OCI-LY3 (cell line): ENCODE measurements at regions not wholly inside any gene's neighbourhood (a gene's known extent, or its start where the extent isn't known, plus 50 kb on each side); places are given as distances from the start of the nearest gene placed in this dataset.

Source experiments
- H2AFZ ChIP-seq: fragments of 200-600, 300-600 bp; shearing (Covaris generic); 2 replicates; pipeline ENCODE4 v1.6.0; 2014; ENCODE audit warnings: antibody characterized with exemption, low read depth, low read length
- H3K27ac ChIP-seq: fragments of 200-600, 300-600 bp; sonication (generic); 2 replicates; pipeline ENCODE4 v1.5.1; 2014; ENCODE audit warnings: mild to moderate bottlenecking, low read length, moderate library complexity, mixed read lengths
- H3K27me3 ChIP-seq: fragments of 200-600, 300-600 bp; sonication (generic); 2 replicates; pipeline ENCODE4 v1.6.1; 2014; ENCODE audit warnings: low read depth, low read length, mixed read lengths
- H3K36me3 ChIP-seq: fragments of 200-600, 300-600 bp; sonication (generic); replicated peaks from 2 replicates; pipeline ENCODE3; 2014; ENCODE audit warnings: low read depth, low read length, mixed read lengths
- H3K4me1 ChIP-seq: fragments of 300-600, 200-600 bp; sonication (generic); 2 replicates; pipeline ENCODE4 v1.6.1; 2014; ENCODE audit warnings: low read length, mixed read lengths
- H3K4me2 ChIP-seq: fragments of 200-600, 300-600 bp; sonication (generic); 2 replicates; pipeline ENCODE4 v1.6.1; 2014; ENCODE audit warnings: low read length, mixed read lengths
- H3K4me3 ChIP-seq: fragments of 300-600, 200-600 bp; sonication (generic); 2 replicates; pipeline ENCODE4 v1.5.1; 2014; ENCODE audit warnings: antibody characterized with exemption, mild to moderate bottlenecking, low read length, moderate library complexity
- H3K79me2 ChIP-seq: fragments of 300-600, 200-600 bp; shearing (Covaris generic); 2 replicates; pipeline ENCODE4 v1.6.1; 2014; ENCODE audit warnings: mild to moderate bottlenecking, low read length, mixed read lengths
- H3K9ac ChIP-seq: fragments of 300-600, 200-600 bp; shearing (Covaris generic); 2 replicates; pipeline ENCODE4 v1.6.0; 2014; ENCODE audit warnings: mild to moderate bottlenecking, low read length, moderate library complexity
- H3K9me3 ChIP-seq: fragments of 200-600, 300-600 bp; shearing (Covaris generic); 2 replicates; pipeline ENCODE4 v1.6.1; 2014; ENCODE audit warnings: low read length, mixed read lengths; ENCODE audit not compliant: insufficient read depth
- H4K20me1 ChIP-seq: fragments of 200-600, 300-600 bp; sonication (generic); 2 replicates; pipeline ENCODE4 v1.6.1; 2016; ENCODE audit warnings: low read length, mixed read lengths; ENCODE audit not compliant: insufficient read depth
- EZH2phosphoT487 ChIP-seq: fragments of 200-600 bp; shearing (Covaris generic); IDR thresholded peaks from 2 replicates; pipeline ENCODE4 v1.6.1; 2018; ENCODE audit warnings: antibody characterized with exemption, mixed run types, low read depth
- TF ChIP-seq, protein P1 (sequence below): fragments of 200-600, 300-600 bp; sonication (generic); IDR thresholded peaks from 2 replicates; pipeline ENCODE4 v1.5.1; 2014; ENCODE audit warnings: antibody characterized with exemption, low read length, low read depth

DNA sequence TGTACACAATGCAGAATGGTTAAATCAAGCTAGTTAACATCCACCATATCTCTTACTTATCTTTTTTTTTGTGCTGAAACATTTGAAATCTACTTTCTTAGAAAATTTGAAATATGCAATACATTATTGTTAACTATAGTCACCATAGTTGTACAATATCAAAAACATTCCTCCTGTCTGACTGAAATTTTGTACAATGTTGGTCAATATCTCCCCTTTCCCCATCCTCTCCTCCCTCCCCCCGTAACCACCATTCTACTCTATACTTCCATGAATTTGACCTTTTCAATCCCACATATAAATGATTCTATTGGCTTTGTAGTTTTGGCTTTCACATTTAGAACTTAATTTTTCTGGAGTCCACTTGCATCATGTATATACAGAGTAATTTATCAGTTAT, 63.5 kb upstream of the DCD start:
- Histone ChIP-seq H3K9me3 (no peaks in the 10 kb centered on the region), H4K20me1 (no peaks in the 10 kb centered on the region), H3K4me3 (no peak overlapping the region), H3K79me2 (no peaks in the 10 kb centered on the region), H2AFZ (no peak overlapping the region), H3K27ac (no peak overlapping the region), H3K4me2 (no peak overlapping the region), H3K9ac (no peak overlapping the region), H3K27me3 (peaks cover 7% of the 10 kb centered on the region), H3K36me3 (no peaks in the 10 kb centered on the region), H3K4me1 (no peaks in the 10 kb centered on the region)
- TF ChIP-seq, protein P1, sequence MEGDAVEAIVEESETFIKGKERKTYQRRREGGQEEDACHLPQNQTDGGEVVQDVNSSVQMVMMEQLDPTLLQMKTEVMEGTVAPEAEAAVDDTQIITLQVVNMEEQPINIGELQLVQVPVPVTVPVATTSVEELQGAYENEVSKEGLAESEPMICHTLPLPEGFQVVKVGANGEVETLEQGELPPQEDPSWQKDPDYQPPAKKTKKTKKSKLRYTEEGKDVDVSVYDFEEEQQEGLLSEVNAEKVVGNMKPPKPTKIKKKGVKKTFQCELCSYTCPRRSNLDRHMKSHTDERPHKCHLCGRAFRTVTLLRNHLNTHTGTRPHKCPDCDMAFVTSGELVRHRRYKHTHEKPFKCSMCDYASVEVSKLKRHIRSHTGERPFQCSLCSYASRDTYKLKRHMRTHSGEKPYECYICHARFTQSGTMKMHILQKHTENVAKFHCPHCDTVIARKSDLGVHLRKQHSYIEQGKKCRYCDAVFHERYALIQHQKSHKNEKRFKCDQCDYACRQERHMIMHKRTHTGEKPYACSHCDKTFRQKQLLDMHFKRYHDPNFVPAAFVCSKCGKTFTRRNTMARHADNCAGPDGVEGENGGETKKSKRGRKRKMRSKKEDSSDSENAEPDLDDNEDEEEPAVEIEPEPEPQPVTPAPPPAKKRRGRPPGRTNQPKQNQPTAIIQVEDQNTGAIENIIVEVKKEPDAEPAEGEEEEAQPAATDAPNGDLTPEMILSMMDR = no peak
- TF ChIP-seq EZH2phosphoT487 = no peak

DNA sequence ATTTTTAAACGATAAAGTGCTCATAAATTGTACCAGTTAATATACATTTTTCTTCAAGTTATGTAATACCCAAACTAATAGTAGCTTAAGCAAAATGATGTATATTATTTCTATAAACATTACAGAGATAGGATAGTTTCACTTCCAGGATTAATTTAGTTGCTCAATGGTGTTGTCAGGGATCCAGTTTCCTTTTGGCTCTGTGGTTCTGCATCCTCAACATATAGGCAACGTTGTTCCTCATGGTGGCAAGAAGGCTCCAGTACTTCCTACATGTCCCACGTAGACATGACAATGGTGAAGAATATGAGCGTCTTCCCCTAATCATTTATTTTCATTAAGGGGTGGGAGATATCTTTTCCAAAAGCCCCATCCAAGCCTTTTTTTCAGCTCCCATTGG, 60.7 kb upstream of the DCD start:
- Histone ChIP-seq H3K4me1 (no peaks in the 10 kb centered on the region), H3K4me2 (no peak overlapping the region), H3K36me3 (no peaks in the 10 kb centered on the region), H2AFZ (no peak overlapping the region), H4K20me1 (no peaks in the 10 kb centered on the region), H3K9me3 (no peaks in the 10 kb centered on the region), H3K27me3 (peaks cover 7% of the 10 kb centered on the region), H3K4me3 (no peak overlapping the region), H3K9ac (no peak overlapping the region), H3K79me2 (no peaks in the 10 kb centered on the region), H3K27ac (no peak overlapping the region)
- TF ChIP-seq, protein P1 = no peak
- no peak for TF ChIP-seq EZH2phosphoT487

DNA sequence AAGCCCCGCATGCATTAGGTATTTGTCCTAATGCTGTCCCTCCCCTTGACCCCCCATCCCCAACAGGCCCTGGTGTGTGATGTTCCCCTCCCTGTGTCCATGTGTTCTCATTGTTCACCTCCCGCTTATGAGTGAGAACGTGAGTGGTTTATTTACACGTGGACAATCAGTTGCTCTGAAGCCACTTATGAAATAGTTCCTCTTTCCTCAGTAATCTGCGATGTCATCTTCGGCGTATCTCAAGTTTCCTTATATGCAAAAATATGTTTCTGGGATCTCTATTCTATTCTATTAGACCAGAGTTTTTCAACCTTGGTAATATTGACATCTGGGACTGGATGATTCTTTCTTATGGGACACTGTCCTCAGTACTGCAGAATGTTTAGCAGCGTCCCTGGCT, 56.0 kb upstream of the DCD start:
- Histone ChIP-seq H3K4me3 (peak overlapping the region; percentile 4; the same call in 1 of the 2 replicates), H3K4me1 (no peaks in the 10 kb centered on the region), H3K27ac (no peak overlapping the region), H3K36me3 (no peaks in the 10 kb centered on the region), H3K4me2 (peak overlapping the region; percentile 49), H2AFZ (0 out of 2 replicates have a peak overlapping the region, but pooled peaks have one; percentile 18), H4K20me1 (no peaks in the 10 kb centered on the region), H3K27me3 (no peaks in the 10 kb centered on the region), H3K79me2 (no peaks in the 10 kb centered on the region), H3K9ac (no peak overlapping the region), H3K9me3 (no peaks in the 10 kb centered on the region)
- TF ChIP-seq, protein P1 = no peak
- no peak for TF ChIP-seq EZH2phosphoT487

DNA sequence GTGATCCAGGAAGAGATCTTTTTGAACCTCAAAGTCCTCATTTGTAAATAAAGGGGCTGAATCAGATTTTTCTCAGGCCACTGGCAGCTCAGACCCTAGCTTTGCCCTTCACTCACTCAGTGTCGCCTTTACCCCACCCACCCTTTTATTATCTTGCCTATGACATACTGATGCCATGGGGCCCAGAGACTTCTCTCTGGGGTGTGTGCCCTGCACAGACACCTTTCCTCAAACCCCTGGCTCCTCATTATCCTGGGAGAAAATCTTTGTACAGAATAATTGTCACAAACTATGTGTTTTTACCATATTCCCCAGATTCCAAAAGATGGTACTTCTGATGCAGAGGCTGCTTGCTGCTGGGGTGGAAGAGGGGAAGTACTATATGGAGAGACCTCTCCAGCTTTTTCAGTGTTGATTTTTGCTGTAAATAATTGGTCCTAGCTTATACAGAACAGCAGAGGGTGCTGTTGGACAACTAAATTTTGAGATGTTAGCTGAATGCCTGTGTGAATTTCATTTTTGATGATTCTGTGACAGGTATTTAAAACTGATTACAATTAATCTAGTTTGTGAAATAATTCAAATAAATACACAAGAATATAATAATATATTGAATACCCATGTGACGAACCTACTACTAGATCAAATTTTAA, 53.9 kb upstream of the DCD start:
- Histone ChIP-seq H3K9ac (no peak overlapping the region), H3K9me3 (no peaks in the 10 kb centered on the region), H3K36me3 (no peaks in the 10 kb centered on the region), H3K4me1 (no peaks in the 10 kb centered on the region), H4K20me1 (no peaks in the 10 kb centered on the region), H2AFZ (no peak overlapping the region), H3K4me2 (no peak overlapping the region), H3K27ac (no peak overlapping the region), H3K4me3 (no peak overlapping the region), H3K27me3 (peaks cover 10% of the 10 kb centered on the region; the same call in 1 of the 2 replicates), H3K79me2 (no peaks in the 10 kb centered on the region)
- TF ChIP-seq EZH2phosphoT487 = no peak
- TF ChIP-seq, protein P1 = peak; percentile 66
